LNCaP clone FGC (cell line): ENCODE measurements at regions not wholly inside any gene's neighbourhood (a gene's known extent, or its start where the extent isn't known, plus 50 kb on each side); places are given as distances from the start of the nearest gene placed in this dataset.
"Not testable (repeated sequence)": the region's sequence is repeated elsewhere in the genome, so short reads cannot be mapped to it uniquely, and the experiment has no call there.

ENCODE experiments used
- DNase-seq: peaks from one replicate; pipeline ENCODE4 v3.0.0-alpha.2; 2011; ENCODE audit warnings: low read depth
- H3K4me3 ChIP-seq: 2 replicates; pipeline ENCODE4 v1.5.1; 2011; ENCODE audit warnings: mild to moderate bottlenecking, low read depth, low read length, control low read depth
- TF ChIP-seq, protein P1 (sequence below): IDR thresholded peaks from 2 replicates; pipeline ENCODE4 v1.5.1; 2012; ENCODE audit warnings: mild to moderate bottlenecking; ENCODE audit not compliant: control insufficient read depth, insufficient read depth; ENCODE audit errors: extremely low read depth

DNA sequence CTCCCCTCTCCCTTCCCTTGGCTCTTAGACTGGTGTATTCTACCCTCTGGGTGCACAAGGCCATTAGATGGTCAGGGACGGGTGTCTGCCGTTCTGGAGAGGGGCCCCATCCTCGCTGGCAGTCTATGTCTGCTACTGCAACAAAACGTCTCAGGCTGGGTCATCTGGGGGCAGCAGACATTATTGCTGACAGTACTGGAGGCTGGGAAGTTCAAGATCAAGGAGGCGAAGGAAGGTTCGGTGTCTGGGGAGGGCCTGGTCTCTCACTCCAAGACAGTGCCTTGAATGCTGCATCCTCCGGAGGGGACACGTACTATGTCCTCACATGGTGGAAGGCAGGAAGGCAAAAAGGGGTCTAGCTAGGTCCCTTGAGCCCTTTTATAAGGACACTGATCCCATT is 93.4 kb upstream of the COL5A1 start:
- DNase-seq, result no peak
- no peak overlapping the region for H3K4me3 ChIP-seq
- TF ChIP-seq, protein P1, sequence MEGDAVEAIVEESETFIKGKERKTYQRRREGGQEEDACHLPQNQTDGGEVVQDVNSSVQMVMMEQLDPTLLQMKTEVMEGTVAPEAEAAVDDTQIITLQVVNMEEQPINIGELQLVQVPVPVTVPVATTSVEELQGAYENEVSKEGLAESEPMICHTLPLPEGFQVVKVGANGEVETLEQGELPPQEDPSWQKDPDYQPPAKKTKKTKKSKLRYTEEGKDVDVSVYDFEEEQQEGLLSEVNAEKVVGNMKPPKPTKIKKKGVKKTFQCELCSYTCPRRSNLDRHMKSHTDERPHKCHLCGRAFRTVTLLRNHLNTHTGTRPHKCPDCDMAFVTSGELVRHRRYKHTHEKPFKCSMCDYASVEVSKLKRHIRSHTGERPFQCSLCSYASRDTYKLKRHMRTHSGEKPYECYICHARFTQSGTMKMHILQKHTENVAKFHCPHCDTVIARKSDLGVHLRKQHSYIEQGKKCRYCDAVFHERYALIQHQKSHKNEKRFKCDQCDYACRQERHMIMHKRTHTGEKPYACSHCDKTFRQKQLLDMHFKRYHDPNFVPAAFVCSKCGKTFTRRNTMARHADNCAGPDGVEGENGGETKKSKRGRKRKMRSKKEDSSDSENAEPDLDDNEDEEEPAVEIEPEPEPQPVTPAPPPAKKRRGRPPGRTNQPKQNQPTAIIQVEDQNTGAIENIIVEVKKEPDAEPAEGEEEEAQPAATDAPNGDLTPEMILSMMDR, result no peak

DNA sequence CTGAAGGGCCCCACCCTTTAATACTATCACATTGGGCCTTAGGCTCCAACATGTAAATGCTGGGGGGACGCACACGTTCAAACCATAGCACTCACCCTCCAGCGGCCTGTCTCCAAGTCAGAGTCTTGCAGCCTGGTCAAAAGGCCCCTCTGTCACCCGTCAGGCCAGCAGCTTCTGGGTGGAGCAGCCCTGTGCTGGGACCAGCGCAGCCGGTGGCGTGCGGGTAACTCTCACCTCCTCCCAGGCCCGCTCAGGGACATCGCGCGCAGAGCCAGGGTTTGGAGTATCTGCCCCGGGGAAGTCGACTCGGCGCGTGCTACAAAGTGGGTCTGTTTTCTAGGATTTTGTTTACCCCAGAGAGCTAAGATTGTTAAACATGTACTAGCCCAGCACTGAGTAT is 93.0 kb upstream of the COL5A1 start:
- no peak overlapping the region for H3K4me3 ChIP-seq
- TF ChIP-seq, protein P1, result no peak
- DNase-seq, result no peak

DNA sequence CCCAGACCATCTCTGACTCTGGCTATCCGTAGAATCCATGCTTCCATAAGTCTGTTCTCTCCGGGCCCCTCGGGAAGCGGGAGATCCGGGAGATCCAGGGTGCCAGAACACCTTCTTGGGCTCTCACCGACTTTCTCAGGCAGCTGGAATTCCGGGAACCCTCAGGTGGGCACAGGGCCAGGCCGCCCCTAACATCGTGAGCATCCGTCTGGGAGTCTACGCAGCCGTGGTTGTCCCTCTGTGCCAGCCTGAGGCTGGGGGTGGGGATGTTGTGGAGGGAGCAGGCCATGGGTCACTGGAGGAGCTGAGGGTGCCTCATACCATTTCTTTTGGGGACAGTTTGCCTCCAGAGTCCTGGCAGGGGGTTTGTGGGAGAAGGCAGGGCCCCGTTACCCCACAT is 92.3 kb upstream of the COL5A1 start:
- TF ChIP-seq, protein P1, result no peak
- no peak for DNase-seq
- H3K4me3 ChIP-seq, result no peak overlapping the region

DNA sequence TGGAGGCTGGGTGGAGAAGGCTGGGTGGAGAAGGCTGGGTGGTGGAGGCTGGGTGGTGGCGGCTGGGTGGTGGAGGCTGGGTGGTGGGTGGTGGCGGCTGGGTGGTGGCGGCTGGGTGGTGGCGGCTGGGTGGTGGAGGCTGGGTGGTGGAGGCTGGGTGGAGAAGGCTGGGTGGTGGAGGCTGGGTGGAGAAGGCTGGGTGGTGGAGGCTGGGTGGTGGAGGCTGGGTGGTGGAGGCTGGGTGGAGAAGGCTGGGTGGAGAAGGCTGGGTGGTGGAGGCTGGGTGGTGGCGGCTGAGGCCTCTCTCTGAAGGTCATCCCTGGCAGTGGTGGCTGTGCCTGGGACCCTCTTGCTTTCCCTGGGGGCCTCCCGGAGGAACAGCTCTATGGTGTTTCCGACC is 91.5 kb upstream of the COL5A1 start:
- DNase-seq, H3K4me3 ChIP-seq: not testable (repeated sequence)

DNA sequence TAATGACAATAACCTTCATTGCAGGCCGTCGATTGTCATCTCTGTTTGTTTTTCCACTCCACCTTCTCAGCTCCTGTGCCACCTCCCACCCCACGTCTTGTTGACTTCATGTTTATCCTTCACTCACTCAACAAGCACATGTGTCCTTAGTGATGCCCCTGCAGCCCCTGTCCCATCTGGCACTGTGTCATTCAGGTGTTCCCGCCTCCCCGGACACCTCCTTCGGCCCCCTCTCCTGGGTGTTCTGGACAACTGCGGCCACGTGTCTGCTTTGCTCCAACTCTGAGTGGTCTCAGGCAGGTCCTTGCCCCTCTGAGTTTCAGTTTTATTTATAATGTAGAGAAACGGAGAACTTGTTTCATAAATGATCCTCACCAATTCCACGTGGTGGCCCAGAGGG is 91.0 kb upstream of the COL5A1 start:
- DNase-seq, result no peak
- no peak overlapping the region for H3K4me3 ChIP-seq
- TF ChIP-seq, protein P1, result no peak

DNA sequence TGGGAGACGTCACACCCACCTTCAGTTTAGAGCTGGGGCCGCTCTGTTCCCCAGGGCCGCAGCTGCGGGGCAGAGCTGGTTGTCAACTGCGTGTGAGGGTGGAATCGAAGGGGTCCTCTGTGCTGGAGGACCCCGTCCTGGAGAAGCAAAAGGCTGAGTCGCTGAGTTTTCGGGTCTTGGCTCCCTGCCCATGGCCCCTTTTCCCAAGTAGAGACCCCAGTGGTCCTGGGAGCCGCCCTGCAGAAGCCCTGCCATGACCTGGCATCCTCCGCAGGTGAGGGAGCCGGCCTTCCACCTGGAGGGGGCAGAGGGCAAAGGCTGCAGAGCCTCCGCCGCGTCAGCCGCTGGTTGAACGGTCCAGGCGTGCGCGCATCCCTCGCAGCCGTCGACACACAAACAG is 90.4 kb upstream of the COL5A1 start:
- no peak overlapping the region for H3K4me3 ChIP-seq
- TF ChIP-seq, protein P1, result no peak

DNA sequence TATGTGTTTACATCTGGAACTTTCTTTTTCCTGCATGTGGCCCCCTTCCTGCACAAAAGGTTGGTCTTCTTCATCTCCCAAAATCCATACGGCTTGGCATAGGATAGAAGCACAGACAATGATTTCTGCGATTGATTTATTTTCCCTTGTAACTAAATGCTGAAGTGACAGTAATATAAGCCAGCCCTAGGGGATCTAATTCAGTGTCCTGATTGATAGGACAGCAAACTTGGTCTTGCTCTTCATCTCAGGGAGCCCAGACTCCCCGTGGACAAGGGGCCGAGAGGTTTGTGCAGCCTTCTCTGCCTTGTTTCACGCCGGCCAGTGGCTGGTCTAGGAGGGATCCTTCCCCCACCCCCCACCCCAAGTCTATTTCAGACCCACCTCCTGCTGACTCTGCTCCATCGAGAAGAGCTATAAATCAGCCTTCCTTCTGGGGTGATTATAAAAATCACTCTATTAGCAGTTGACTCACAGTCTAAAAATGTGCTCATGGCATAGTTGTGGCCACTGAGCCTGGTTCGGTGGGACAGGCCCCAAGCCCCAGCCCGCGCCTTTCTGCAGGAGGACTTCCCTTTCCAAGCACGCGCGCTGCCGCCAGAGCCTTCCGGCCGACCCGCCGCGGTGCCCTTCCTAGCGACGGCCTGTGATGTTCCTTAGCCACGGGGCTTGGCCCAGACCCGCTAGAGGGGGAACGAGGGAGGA is 89.8 kb upstream of the COL5A1 start:
- no peak overlapping the region for H3K4me3 ChIP-seq
- TF ChIP-seq, protein P1, result no peak
- no peak for DNase-seq

More for the DNA sequence above, 90.4 kb upstream of the COL5A1 start:
- no peak for DNase-seq
